ENCODE measurements at regions not wholly inside any gene's neighbourhood (a gene's known extent, or its start where the extent isn't known, plus 50 kb on each side); places are given as distances from the start of the nearest gene placed in this dataset.

- TF ChIP-seq CTCF (conservative IDR thresholded peaks at IDR 0.05 in 1 of 2, IDR thresholded peaks at IDR 0.05 in 1 of 2; ENCODE audit: extremely low read depth in 1 of 2, insufficient read depth in 1 of 2, low read depth in 1 of 2, low read length in 2 of 2) (no peak), EZH2 (IDR thresholded peaks at IDR 0.05; ENCODE audit: borderline replicate concordance, low read length) (no peak)
Observed at GRCh38 chr2:222037211-222037610, 261.6 kb downstream of the PAX3 start.

Data from mammary epithelial cell (primary cell).